Uterus (tissue), 3 donors: ENCODE measurements at regions not wholly inside any gene's neighbourhood (a gene's known extent, or its start where the extent isn't known, plus 50 kb on each side); places are given as distances from the start of the nearest gene placed in this dataset.
A peak's percentile ranks its signal among the peaks of the same experiment; 100 is the strongest.
"Not testable (repeated sequence)": the region's sequence is repeated elsewhere in the genome, so short reads cannot be mapped to it uniquely, and the experiment has no call there.

Source experiments
- DNase-seq, 2 donors: peaks; one replicate each; pipeline ENCODE4 v3.0.0-alpha.2; 2019 to 2020
- H3K27ac ChIP-seq, 2 donors: fragments of 200-600 bp; sonication (generic); 1 replicate in 1 of 2; 2 replicates in 1 of 2; pipeline ENCODE4 v1.5.1; 2016 to 2018
- H3K27me3 ChIP-seq, 2 donors: fragments of 200-600 bp; sonication (generic); one replicate each; pipeline ENCODE4 v1.5.1; 2018 to 2019; ENCODE audit warnings: control low read depth in 1 of 2
- H3K36me3 ChIP-seq, 2 donors: fragments of 200-600 bp; sonication (generic); one replicate each; pipeline ENCODE4 v1.5.1; 2019; ENCODE audit warnings: control low read depth in 1 of 2
- H3K4me1 ChIP-seq, 2 donors: fragments of 200-600 bp; sonication (generic); one replicate each; pipeline ENCODE4 v1.5.1; 2018 to 2019; ENCODE audit warnings: control low read depth in 1 of 2
- H3K4me3 ChIP-seq, 2 donors: fragments of 200-600 bp; sonication (generic); 1 replicate in 1 of 2; 2 replicates in 1 of 2; pipeline ENCODE4 v1.5.1; 2018 to 2019; ENCODE audit warnings: mild to moderate bottlenecking in 1 of 2
- H3K9me3 ChIP-seq, 2 donors: fragments of 200-600 bp; sonication (generic); one replicate each; pipeline ENCODE4 v1.5.1; 2019; ENCODE audit warnings: control low read depth in 1 of 2
- POLR2A ChIP-seq, 2 donors: fragments of 450-650 bp; IDR thresholded peaks; one replicate each; pipeline ENCODE4 v1.6.1; 2016; ENCODE audit warnings: antibody characterized with exemption in 2 of 2, mild to moderate bottlenecking in 1 of 2, moderate library complexity in 1 of 2
- intact Hi-C: fragments of 100-400 bp; cut with DNase I; formaldehyde crosslinking; loops from one replicate; pipeline ENCODE4 v1.15.1; 2023; ENCODE audit warnings: low total_unique reads
- TF ChIP-seq, protein P1 (sequence below), 4 experiments: fragments of 200-600 bp in 2 of 4; fragments of 450-650 bp in 2 of 4; sonication (generic) in 2 of 4; IDR thresholded peaks; one replicate each; pipeline ENCODE4 v1.5.1; 2016 to 2019; ENCODE audit warnings: antibody characterized with exemption in 4 of 4, mild to moderate bottlenecking in 2 of 4, moderate library complexity in 1 of 4
- donor health status: DM: yes; HTN: yes; CAD: no.

GRCh38 chr10:21372651-21373410 lies 152.7 kb downstream of the SKIDA1 start:
- Histone ChIP-seq H3K27ac (peak overlapping the region; percentile 33 to 51), H3K36me3 (no peaks in the 10 kb centered on the region), H3K4me3 (no peak overlapping the region), H3K4me1 (no peaks in the 10 kb centered on the region), H3K27me3 (no peaks in the 10 kb centered on the region), H3K9me3 (no peaks in the 10 kb centered on the region)
- DNase-seq: peak; percentile 54 to 62
- TF ChIP-seq POLR2A (IDR thresholded peaks at IDR 0.05): no peak
- TF ChIP-seq, protein P1, sequence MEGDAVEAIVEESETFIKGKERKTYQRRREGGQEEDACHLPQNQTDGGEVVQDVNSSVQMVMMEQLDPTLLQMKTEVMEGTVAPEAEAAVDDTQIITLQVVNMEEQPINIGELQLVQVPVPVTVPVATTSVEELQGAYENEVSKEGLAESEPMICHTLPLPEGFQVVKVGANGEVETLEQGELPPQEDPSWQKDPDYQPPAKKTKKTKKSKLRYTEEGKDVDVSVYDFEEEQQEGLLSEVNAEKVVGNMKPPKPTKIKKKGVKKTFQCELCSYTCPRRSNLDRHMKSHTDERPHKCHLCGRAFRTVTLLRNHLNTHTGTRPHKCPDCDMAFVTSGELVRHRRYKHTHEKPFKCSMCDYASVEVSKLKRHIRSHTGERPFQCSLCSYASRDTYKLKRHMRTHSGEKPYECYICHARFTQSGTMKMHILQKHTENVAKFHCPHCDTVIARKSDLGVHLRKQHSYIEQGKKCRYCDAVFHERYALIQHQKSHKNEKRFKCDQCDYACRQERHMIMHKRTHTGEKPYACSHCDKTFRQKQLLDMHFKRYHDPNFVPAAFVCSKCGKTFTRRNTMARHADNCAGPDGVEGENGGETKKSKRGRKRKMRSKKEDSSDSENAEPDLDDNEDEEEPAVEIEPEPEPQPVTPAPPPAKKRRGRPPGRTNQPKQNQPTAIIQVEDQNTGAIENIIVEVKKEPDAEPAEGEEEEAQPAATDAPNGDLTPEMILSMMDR (IDR thresholded peaks at IDR 0.05): no peak
- intact Hi-C loops: no loop called here

GRCh38 chr10:21369697-21370096 lies 155.8 kb downstream of the SKIDA1 start:
- intact Hi-C loops: loop anchor here (10.0 kb wide), 1 partner anchor 55 kb away; no protein-coding TSS in a partner anchor
- Histone ChIP-seq H3K27me3 (no peaks in the 10 kb centered on the region), H3K27ac (no peak overlapping the region), H3K9me3 (no peaks in the 10 kb centered on the region), H3K36me3 (no peaks in the 10 kb centered on the region), H3K4me1 (no peaks in the 10 kb centered on the region), H3K4me3 (no peak overlapping the region)
- no peak for DNase-seq
- TF ChIP-seq, protein P1 (IDR thresholded peaks at IDR 0.05): no peak
- no peak for TF ChIP-seq POLR2A (IDR thresholded peaks at IDR 0.05)

DNA sequence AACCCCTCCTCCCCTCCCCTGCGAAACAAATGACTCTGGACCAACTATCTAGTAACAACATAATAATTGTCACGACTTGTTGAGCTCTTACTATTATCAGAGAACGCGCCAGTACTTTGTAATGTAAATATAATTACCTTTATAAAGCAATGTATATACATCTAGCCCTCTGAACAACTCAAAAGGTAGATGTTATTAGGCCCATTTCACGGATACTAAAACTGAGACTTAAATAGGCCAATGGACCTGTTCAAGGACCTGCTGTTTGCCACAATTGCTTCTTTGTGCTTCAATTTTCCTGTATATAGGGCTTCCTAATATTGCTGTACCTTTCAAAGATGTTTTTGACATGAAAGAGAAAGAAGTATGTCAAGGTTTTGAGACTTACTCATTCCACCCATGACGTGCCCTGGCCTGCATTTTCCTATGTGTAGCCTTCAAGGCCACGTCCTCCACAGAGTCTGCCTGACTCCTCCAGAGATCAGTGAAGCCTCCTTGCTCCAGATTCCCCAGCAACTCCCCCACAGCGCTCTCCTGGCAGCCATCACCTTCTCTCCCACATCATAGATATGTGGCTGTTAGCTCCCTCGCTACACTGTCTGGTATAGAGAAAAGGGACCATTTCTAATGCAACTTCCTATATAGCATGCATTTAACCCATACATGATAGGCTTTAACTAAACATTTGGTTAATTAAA lies 156.6 kb downstream of the SKIDA1 start:
- Histone ChIP-seq H3K4me3 (no peak overlapping the region), H3K9me3 (no peaks in the 10 kb centered on the region), H3K27me3 (no peaks in the 10 kb centered on the region), H3K4me1 (no peaks in the 10 kb centered on the region), H3K27ac (peak overlapping the region; percentile 25 to 56), H3K36me3 (no peaks in the 10 kb centered on the region)
- TF ChIP-seq, protein P1 (IDR thresholded peaks at IDR 0.05): no peak
- TF ChIP-seq POLR2A (IDR thresholded peaks at IDR 0.05): no peak
- intact Hi-C loops: loop anchor here (10.0 kb wide), 1 partner anchor 54 kb away; no protein-coding TSS in a partner anchor
- DNase-seq: peak; percentile 76 to 79

DNA sequence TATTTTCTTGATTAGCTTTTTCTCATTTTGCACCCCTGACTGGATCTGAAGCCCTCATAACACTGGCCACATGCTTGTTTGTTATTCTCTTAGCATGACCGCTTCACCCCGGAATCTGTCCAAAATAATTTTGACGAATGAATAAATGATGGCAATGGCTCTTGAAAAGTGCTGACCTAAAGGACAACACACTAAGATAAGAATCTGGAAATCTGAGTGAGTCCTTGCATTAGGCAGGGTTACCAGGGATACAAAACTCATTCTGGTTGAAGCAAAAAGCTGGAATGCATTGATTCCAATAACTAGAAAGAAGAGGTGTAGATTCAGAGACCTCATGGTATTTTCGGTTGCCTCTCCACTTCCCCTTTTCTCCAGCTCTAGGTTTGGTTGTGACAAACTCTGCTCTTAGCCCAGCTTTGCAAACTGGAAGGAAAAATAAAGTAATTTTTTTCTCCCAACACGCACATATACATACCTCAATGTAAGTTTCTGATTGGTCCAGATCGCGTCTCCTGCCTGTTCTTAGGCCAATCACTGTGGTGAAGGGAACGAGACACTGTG lies 157.4 kb downstream of the SKIDA1 start:
- TF ChIP-seq POLR2A (IDR thresholded peaks at IDR 0.05): no peak
- TF ChIP-seq, protein P1 (IDR thresholded peaks at IDR 0.05): no peak
- intact Hi-C loops: loop anchor here (10.0 kb wide), 1 partner anchor 53 kb away; no protein-coding TSS in a partner anchor
- Histone ChIP-seq H3K4me3 (no peak overlapping the region), H3K4me1 (no peaks in the 10 kb centered on the region), H3K27ac (peak overlapping the region; percentile 17 to 56), H3K27me3 (no peaks in the 10 kb centered on the region), H3K9me3 (no peaks in the 10 kb centered on the region), H3K36me3 (no peaks in the 10 kb centered on the region)
- DNase-seq: no peak

DNA sequence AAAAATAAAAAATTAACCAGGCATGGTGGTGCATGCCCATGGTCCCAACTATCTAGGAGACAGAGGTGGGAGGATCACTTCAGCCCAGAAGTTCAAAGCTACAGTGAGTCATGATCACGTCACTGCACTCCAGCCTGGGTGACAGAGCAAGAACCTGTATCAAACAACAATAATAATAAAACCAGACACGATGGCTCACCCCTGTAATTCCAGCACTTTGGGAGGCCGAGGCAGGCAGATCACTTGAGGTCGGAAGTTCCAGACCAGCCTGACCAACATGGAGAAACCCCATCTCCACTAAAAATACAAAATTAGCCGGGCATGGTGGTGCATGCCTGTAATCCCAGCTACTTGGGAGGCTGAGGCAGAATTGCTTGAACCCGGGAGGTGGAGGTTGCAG lies 159.4 kb downstream of the SKIDA1 start:
- not testable (repeated sequence) for H3K9me3 ChIP-seq, H3K36me3 ChIP-seq, H3K4me1 ChIP-seq, DNase-seq, H3K27me3 ChIP-seq, H3K27ac ChIP-seq, H3K4me3 ChIP-seq
- intact Hi-C loops: loop anchor here (10.0 kb wide), 1 partner anchor 51 kb away; no protein-coding TSS in a partner anchor
